CD4-positive, alpha-beta T cell treated with Interleukin-15 for 1 hour (primary cell): ENCODE measurements at regions not wholly inside any gene's neighbourhood (a gene's known extent, or its start where the extent isn't known, plus 50 kb on each side); places are given as distances from the start of the nearest gene placed in this dataset.

Experiments
- DNase-seq: peaks from one replicate; pipeline ENCODE4 v3.0.0-alpha.2; 2020

DNA sequence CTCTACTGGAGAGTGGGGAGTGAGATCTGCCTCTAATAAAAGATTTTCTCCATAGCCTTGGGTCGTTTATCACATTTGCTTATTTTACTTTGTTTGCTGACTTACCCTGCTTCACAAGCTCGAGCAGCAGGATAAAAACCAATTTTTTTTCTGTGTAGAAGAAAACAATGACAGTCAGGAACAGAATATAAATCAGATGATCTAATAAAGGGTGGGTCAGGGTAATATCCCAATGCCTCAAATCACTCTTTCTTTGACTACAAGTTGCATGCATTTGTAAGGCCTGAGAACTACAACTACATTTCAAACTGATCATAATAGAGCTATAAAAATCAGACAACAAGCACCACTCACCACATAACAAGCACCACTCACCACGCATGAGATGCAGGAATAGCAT, 174.4 kb upstream of the ADARB2 start:
- DNase-seq: no peak

DNA sequence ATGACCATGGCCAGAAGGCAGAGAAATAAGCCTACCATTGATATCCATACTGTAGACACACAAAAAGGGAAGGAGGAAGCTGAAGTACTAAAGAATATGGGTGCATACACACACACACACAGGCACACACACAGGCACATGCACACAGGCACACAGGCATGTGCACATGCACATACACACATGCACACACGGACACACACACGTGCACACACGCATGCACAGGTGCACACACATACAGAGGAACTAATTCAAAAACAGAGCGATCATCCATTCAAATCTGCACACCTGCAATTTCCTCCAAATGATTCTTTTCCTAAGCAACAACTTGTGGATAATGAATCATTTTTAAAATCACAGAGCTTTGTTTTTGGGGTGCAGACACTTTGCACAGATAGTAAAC, 166.7 kb upstream of the ADARB2 start:
- DNase-seq: no peak

DNA sequence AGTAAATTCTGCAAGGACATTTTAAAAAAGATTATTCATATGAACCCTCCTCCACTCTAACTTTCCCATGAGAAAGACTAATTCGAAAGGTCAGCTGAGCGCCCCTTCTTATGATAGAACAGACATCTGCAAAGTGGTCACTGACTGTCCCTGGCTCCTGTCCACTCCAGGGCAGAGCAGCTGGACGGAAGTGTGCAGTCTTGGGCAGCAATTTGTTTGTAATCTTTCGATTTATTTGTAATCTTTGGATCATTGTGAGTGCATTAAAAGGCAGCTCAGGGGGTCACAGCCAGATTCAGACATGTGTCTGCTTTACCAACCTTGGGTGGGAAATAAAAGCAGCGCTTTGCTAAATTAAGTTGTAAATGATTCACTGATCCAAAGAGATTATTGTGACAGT, 158.8 kb upstream of the ADARB2 start:
- DNase-seq: no peak

DNA sequence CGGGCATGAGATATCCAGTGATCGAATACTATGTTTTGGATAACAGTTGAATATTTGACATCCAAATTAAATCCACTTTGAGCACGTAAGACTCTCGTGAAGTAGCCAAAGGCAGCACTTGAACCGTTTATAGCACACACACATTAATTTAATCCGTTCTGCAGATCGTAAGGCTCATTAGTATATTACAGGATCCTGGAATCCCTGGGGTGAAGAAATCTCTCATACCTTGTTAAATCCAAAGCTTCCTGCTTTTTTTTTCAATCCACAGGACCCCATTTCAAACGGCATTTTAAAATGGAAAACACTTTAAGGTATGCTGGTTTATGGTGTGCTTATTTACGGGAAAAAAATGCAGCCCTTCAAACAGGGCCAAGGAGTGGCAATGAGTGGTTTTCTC, 158.4 kb upstream of the ADARB2 start:
- no peak for DNase-seq

DNA sequence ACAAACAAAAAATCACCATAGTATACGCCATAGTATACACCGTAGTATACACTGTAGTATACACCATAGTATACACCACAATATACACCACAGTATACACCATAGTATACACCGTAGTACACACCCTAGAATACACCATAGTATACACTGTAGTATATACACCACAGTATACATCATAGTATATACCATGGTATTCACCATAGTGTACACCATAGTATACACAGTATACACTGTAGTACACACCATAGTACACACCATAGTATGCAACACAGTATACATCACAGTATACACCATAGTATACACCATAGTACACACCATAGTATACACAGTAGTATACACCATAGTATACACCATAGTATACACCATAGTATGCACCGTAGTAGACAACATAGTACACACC, 157.6 kb upstream of the ADARB2 start:
- no peak for DNase-seq

DNA sequence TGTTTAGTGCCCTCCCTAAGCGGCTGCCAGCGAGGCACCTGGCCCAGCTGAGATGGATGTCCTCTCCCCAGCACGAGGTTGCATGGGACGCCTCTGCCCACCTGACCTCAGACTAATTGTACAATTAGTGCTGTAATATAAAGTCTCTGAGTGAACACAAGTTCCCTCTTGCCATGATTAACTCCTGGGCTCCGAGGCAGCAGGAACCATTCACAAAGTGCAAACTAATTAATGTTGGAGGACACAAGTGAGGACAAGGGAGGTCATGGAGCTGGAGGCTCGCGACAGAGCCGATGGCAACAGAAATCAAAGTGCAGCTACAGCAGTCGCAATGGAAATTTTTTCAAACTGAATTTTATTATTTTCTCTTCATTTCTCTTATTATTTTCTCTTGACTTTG, 156.6 kb upstream of the ADARB2 start:
- no peak for DNase-seq

DNA sequence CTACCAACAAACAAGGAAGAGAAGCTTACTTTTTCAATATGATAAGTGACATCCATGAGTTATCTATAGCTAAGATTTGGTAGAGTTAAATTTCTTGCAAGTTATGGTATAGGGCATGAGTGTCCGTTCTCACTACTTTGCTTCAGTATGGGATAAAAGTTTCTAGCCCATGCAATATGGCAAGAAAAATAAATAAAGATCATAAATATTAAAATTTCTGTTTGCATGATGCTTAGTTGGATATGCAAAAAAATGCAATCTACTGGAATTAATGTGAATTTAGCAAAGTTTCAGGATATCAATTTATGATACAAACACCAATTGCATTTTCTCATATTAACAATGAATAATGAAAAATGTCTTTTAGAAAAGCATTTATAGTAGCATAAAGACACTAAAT, 148.7 kb upstream of the ADARB2 start:
- DNase-seq: no peak

DNA sequence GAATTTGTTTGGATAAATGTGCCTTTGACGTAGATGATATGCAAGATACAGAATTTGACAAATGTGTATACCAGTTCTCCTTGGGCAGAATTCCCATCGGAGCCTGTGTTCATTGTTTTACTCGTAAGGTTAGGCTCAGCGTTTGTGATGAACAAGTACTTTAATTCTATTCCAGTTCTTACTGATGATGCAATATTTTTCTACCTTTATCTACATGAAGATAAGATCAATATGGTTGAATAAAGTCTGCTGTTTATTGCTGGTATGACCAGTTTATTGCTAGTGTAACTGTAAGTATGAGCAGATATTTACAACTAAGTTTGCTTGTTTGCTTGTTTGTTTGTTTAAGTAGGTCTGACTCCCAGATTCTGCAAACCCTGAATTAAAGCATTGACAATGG, 145.4 kb upstream of the ADARB2 start:
- no peak for DNase-seq

DNA sequence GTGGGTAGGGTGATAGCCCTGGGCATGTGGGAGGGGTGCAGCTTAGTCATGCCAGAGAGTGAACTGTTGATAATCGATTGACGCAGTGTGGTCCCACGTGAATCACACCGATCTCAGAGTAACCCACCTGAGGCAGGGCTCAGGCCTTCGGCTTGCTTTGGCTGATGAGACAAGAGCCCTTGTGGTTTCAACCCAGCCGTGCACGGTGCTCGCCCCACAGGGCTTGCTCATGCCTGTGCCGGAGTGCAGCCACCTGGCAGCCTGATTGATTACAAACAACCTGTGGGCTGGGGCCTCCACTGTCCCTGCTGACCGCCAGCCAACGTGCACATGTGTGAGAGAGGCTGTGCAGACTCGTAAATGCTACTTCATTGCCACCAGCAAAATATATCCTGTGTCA, 144.9 kb upstream of the ADARB2 start:
- no peak for DNase-seq

DNA sequence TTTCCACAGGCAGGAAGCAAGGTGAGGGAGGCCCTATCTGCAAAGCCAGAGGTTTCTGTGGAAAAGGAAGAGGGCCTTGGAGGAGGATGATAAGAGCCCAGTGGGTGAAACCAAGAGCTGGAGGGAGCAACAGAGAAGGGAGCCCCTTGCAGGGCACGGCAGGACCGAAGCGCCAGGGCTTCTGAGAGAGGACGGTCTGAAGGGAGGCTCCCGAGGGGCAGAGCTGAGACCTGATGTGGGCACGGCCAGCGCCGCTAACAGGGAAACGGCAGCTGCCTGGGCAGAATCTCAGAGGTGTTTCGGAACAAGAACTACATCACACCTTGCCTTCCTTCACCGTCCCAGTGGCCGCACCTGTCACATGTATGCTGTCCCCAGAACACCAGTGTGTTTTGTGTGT, 144.3 kb upstream of the ADARB2 start:
- no peak for DNase-seq

DNA sequence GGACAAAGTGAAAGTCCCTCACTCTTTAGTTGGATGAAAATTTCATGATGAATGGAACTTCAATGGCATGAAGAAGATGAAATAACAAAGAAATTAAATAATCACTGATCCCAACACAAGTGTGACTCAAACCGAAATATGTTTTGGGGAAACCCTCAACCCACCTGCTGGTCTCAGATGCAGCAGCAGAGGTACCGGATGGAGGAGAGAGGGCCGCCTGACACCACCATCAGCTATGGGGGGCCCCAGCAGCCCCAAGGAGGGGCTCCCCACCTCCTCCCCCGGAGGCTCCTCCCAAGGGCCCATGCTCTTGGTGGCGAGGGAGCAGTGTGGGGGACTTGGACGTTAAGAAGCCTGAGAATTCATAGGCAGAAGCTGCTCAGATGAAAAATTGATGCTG, 137.2 kb upstream of the ADARB2 start:
- DNase-seq: no peak

DNA sequence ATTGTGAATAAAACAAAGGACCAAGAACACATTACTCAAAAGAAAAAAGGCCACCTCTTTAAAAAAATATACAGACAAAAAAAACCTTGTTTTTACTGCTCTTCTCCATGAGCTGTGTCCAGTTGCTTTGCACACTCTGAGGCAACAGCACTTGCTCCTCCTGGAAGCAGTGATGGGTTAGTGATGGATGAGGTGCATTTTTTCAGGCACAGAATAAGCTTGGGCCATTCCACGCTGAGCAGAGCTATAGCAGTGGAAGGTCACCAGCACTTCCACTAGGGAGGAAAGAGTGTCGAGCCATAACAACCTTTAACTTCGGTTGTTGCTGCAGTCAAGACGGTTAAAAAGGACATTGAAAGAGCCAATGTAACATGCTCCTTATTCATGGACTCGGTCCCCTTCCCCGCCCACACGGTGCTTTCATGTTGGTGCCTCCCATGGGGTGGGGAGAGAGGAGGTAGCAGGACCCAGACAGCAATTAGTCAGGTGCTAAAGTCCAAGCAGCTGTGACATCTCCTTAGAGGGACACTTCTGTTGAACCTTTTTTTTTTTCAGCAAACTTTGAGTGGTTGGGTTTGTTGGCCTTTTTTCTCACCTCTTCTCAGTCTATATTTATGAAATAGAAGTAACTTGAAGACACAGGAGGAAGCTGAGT, 136.5 kb upstream of the ADARB2 start:
- DNase-seq: no peak

DNA sequence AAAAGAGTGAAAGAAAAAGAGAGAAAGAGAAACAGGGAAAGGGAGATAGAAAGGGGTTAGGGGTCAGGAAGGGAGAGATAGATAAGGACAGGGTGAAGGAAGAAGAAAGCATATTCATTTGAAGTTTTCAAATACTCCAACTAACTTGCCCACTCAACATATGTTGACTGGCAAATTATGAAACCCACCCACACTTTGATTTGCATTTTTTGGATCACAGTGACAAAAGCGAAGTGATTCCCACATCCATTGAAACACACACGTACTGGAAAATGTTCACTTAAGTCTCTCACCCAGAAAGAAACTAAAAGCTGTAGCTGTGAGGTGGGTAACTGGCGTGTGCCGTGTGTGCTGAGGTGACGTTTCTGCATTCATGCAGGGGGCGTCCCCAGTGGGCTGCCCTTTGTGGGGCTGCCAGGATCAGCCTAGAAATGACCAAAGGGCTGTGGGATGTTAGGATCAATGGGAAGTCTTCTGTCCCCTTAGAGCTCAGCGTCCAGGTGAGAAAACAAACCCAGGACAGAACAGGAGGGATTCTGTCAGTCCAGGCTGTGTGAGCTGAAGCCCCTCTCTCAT, 134.9 kb upstream of the ADARB2 start:
- no peak for DNase-seq

DNA sequence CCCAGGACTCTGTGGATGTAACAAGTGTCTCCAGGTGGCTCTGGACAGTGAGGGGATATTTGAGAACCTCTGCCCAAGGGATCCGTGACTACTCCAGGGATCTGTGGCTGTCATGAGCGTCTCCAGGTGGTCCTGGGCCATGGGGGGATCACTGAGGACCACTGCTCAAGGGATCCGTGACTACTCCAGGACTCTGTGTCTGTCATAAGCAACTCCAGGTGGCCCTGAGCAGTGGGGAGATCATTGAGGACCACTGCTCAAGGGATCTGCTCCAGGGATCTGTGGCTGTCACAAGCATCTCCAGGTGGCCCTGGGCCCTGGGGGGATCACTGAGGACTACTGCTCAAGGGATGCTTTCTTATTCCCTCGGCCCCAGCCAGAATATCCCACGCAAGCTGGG, 133.2 kb upstream of the ADARB2 start:
- no peak for DNase-seq

DNA sequence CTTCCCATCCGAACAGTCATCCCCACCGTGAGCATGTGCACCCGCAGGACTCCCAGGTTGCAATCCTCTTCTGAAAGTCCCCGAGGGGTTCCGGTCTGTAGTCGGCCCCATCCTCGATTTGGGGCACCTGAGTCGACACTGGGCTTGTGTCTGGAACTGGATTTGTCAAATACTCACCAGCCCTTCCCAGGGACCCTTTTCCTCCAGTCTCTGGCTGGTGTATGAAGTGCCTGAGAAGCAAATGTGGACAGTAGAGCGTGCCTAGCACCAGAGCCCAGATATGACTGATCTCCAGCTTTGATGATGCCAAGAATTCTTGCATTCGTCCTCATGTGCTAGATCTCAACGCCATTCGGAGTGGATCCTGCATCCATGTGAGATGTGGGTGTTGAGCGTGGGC, 132.5 kb upstream of the ADARB2 start:
- no peak for DNase-seq

DNA sequence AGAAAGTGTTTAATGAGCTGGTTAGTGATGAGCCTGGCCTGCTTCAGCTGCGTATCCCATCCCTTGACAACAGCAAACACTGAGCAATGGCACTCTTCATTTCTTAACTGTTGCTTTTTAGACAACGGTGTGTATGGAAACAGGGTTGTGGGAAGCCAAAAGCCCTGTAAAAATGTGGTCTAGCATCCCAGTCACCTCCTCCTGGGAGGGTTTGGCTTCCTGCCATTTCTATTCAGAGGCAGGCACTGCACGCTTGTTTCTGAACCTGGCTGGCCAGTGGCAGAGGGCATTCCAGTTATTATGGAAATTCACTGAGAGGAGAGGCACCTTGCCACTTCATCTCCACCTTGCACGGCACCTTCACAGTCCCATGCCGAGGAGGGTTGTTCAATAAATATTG, 123.0 kb upstream of the ADARB2 start:
- no peak for DNase-seq

DNA sequence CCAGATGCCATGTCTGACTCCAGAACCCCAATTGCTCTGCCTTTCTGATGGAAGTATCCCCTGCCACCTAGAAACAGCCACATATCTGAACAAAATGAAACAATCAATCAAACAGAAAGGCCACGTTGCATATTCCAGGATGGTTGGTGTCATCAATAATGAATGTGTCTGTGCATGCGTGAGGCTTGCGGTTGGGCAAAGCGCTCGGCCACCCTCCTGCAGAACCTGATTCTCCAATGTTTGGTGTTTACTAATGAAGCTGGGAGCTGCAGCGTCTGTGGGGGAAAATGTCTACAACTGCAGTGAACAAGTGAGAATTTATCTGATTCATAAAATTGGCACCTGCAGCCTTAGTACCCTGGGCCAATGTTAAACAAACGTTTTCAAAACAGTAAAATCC, 121.2 kb upstream of the ADARB2 start:
- no peak for DNase-seq

DNA sequence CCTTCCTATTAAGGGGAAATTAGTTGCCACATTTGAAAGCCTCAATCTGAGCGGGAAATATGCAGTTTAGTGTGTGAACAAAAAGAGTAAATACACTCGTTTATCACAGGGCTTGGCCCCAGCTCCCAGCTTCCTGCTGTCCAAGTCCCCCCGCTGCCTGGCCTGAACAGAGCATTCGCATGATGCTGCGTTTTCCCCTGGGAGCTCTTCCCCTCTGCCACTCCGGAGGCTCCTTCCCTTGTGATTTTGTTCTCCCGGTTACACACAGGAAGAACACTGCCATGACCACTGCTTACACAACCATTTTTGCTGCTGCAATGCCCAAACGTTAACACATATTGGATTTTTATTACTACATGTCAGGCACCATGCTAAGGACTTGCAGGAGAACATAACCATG, 120.7 kb upstream of the ADARB2 start:
- no peak for DNase-seq

DNA sequence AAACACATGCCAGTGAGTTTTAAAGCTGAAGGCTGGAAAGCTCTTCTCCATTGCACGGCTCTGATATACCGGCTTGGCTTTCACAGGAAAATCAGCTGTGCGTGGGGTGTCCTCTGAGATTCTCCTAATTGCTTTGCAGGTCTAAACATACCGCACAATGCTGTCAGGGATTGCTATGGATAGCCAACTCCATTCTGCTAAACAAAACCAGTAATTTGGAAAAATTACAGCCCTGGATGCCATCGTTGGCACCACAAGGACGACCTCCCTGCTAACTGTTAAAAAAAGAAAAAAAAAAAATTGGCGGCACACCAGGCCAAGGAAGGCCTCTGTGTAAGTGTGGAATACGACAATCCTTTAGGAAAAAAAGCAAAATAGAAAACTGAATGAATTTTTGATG, 118.6 kb upstream of the ADARB2 start:
- DNase-seq: no peak

DNA sequence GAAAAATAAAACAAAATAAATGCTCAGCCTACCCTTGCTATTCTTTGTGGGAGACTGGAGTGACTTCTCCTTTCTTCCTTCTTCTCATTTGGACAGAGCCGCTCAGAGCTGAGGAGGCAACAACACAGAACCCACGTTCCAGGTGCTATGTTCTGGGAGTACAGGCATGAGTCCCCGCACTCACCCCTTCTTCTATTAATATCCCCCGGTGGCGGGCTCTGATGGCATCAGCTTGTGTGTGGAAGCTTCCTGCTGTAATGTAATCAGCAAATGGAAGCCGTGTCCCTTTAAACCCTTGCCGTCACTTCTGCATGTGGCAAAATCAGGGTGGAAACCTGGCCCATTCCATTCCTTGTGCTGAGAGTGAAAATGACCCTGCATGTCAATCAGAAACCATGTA, 116.9 kb upstream of the ADARB2 start:
- DNase-seq: no peak

DNA sequence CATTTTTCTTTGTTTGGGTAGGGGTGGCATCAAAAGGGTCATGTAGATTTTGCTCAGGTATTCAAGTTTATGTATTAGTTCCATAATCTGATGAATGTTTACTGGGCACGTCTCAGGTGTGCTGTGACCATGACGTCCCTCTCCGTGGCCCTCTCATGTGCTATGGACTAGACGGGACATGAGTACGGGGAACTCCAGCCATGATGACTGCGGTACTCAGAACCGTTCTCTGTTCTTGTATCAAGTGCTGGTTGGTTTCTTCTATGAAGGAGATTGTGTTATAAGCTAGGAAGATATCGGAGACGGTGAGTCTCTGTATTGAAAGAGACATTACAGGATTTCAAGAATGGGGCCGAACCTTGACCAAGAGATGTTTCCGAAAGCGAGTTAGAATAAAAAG, 116.5 kb upstream of the ADARB2 start:
- no peak for DNase-seq

DNA sequence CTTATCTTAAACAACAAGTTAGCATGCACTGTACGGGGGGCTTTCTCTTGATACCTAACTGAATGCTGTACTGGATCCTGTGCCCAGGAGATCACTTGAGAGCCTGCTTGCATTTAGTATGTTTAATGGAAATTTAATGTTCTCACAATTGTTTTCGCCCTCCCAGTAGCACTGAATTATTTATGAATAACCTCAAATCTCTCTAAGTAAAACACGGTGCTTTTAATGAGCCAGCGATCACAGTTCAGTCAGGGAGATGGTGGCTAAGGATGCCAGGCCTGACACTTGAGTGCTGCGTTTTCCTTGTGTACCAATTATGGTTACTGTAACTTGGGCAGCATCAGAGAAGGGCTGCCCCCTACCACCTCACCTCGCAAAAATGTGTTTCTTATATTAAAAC, 115.5 kb upstream of the ADARB2 start:
- DNase-seq: no peak

DNA sequence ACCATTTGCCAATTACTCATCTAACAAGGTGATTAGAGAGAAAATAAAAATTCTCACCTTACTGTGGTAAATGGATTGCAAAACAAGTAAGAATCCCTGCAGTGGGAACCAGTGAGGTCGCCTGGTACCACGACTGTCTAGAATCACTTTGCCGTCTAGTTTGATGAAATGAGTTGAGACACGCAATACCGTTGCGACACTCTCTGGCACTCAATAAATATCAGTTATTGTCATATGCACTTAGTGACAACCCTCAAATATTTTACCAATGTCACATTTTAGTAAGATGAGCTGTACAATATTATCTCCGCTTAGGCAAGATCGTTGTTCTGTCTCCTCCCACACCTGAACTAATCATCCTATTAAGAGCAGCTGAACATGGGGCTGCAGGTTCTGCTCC, 114.4 kb upstream of the ADARB2 start:
- no peak for DNase-seq

DNA sequence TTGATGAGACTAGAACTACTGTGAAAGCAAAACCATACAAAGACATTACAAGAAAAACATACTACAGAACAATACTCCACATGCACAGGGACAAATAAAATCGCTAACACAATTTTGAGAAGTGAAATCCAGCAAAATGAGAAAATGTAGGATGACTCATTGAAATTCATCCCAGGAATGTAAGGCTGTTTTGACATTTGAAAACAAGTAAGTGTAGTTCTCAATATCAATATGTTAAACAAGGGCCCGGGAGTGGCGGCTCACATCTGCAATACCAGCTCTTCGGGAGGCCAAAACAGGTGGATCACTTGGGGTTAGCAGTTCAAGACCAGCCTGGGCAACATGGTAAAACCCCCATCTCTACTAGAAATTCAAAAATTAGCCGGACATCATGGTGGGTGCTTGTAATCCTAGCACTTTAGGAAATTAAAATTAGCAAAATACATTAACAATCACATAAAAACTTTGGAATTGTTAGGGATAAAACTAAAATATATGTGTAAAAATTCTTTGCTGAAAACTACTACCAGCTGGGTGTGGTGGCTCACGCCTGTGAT, 113.7 kb upstream of the ADARB2 start:
- DNase-seq: no peak

DNA sequence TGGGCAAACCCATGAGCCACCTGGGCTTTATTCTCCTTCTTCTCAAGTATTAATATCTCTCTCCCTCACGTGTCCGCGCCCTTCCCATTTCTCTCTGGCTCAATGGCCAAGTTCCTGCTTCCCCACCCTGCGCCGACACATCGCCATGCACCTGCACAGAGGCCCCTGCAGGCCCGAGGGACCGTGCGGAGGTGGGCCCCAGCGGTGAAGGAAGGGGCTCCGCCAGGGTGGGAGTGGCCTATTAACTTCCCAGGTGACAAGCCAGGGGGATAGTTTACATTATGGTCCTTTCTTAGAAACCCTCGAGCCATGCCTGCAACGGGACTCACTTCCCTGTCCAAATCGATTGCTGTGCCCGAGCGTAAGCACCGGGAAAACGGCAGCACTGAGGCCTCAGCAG, 110.0 kb upstream of the ADARB2 start:
- no peak for DNase-seq
